Activated CD4-positive, alpha-beta T cell treated with anti-CD3 and anti-CD28 coated beads for 36 hours (primary cell): ENCODE measurements at regions not wholly inside any gene's neighbourhood (a gene's known extent, or its start where the extent isn't known, plus 50 kb on each side); places are given as distances from the start of the nearest gene placed in this dataset.

Source experiments
- ATAC-seq: fragments of 200-7000 bp; cut with Tn5 transposase; one replicate; pipeline ENCODE4 v1.10.0; 2021; ENCODE audit warnings: mild to moderate bottlenecking, moderate library complexity
- CTCF ChIA-PET: fragments of 350-600 bp; sonication (Branson Sonifier 250); formaldehyde crosslinking; loops from one replicate; lab custom pipeline; 2021; ENCODE audit warnings: antibody characterized with exemption; lab: Charles Lee
- POLR2A ChIA-PET: fragments of 350-600 bp; sonication (Branson Sonifier 250); formaldehyde crosslinking; loops from one replicate; lab custom pipeline; 2021; ENCODE audit warnings: antibody characterized with exemption, inconsistent platforms; lab: Charles Lee
- DNase-seq: peaks from one replicate; pipeline ENCODE4 v3.0.0-alpha.2; 2020
- H3K27ac Mint-ChIP-seq: one replicate; pipeline ENCODE4 v1.8.0; 2021; ENCODE audit warnings: mixed read lengths
- H3K27me3 Mint-ChIP-seq: one replicate; pipeline ENCODE4 v1.8.0; 2021; ENCODE audit warnings: mixed read lengths
- H3K36me3 Mint-ChIP-seq: one replicate; pipeline ENCODE4 v1.8.0; 2021; ENCODE audit warnings: low read depth, mixed read lengths
- H3K4me1 Mint-ChIP-seq: one replicate; pipeline ENCODE4 v1.8.0; 2021; ENCODE audit warnings: mixed read lengths
- H3K4me3 Mint-ChIP-seq: one replicate; pipeline ENCODE4 v1.8.0; 2021; ENCODE audit warnings: mild to moderate bottlenecking, moderate library complexity, mixed read lengths
- H3K9me3 Mint-ChIP-seq: one replicate; pipeline ENCODE4 v1.8.0; 2021; ENCODE audit warnings: low read depth, mixed read lengths
- intact Hi-C, 2 experiments: fragments of 100-400 bp; cut with DNase I in 1 of 2; cut with micrococcal nuclease in 1 of 2; formaldehyde crosslinking; loops; one replicate each; pipeline versions ENCODE4 v1.14.2 to v1.15.1; 2022 to 2024; cut with DNase I, micrococcal nuclease

GRCh38 chr1:10906866-10907519, 105.5 kb upstream of the TARDBP start:
- ChIA-PET CTCF (interaction anchor here (0.6 to 1.4 kb wide), 2 partner anchors 242 to 412 kb away, joined by 3 to 4 read pairs; no protein-coding TSS in a partner anchor), POLR2A (no interaction called here)
- ATAC-seq: no peak
- DNase-seq: no peak
- H3K4me1 Mint-ChIP-seq: peaks cover 20% of the 10 kb centered on the region
- no peaks in the 10 kb centered on the region for H3K9me3 Mint-ChIP-seq
- no peak overlapping the region for H3K4me3 Mint-ChIP-seq
- no peak overlapping the region for H3K27ac Mint-ChIP-seq
- no peaks in the 10 kb centered on the region for H3K36me3 Mint-ChIP-seq
- H3K27me3 Mint-ChIP-seq: no peaks in the 10 kb centered on the region
- intact Hi-C loops: no loop called here

DNA sequence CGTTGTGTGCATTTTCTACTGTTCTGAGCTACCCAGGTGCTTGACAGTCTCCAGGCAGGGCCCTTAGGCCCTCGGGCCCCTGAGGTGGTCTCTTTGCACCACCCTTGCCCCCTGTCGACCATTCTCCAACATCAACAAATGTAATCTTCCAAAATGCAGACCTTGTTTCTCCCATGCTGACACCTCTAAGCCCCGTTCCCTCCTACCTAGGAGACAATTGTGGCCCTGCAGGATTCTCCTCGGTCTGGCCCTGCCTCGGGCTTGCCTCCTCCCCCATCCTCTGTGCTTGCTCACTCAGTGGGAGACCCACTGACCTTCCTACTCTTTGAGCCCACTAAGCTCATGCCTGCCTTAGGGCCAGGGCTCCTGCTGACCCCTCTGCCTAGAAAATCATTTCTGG, 104.2 kb upstream of the TARDBP start:
- ChIA-PET POLR2A (no interaction called here), CTCF (interaction anchor here (0.7 to 1.4 kb wide), 2 partner anchors 135 to 413 kb away, joined by 3 to 4 read pairs; no protein-coding TSS in a partner anchor)
- no peak overlapping the region for H3K27ac Mint-ChIP-seq
- no peaks in the 10 kb centered on the region for H3K36me3 Mint-ChIP-seq
- H3K4me1 Mint-ChIP-seq: peaks cover 20% of the 10 kb centered on the region
- intact Hi-C loops: no loop called here
- no peak overlapping the region for H3K4me3 Mint-ChIP-seq
- DNase-seq: no peak
- no peak for ATAC-seq
- no peaks in the 10 kb centered on the region for H3K9me3 Mint-ChIP-seq
- peaks cover 2% of the 10 kb centered on the region for H3K27me3 Mint-ChIP-seq

GRCh38 chr1:10909697-10910680, 102.5 kb upstream of the TARDBP start:
- no peak overlapping the region for H3K4me3 Mint-ChIP-seq
- CTCF ChIA-PET: interaction anchor here (0.6 to 2.6 kb wide), 7 partner anchors 10 to 416 kb away, joined by 3 to 9 read pairs (median 3); no protein-coding TSS in a partner anchor
- H3K36me3 Mint-ChIP-seq: no peaks in the 10 kb centered on the region
- peak; percentile 83 for ATAC-seq
- no peaks in the 10 kb centered on the region for H3K9me3 Mint-ChIP-seq
- POLR2A ChIA-PET: no interaction called here
- peaks cover 7% of the 10 kb centered on the region for H3K27me3 Mint-ChIP-seq
- H3K4me1 Mint-ChIP-seq: peaks cover 4% of the 10 kb centered on the region
- peak; percentile 86 for DNase-seq
- intact Hi-C loops: loop anchor here in 1 of 2 experiments (1.0 to 2.0 kb wide), 3 partner anchors 217 to 415 kb away; no protein-coding TSS in a partner anchor
- H3K27ac Mint-ChIP-seq: no peak overlapping the region

DNA sequence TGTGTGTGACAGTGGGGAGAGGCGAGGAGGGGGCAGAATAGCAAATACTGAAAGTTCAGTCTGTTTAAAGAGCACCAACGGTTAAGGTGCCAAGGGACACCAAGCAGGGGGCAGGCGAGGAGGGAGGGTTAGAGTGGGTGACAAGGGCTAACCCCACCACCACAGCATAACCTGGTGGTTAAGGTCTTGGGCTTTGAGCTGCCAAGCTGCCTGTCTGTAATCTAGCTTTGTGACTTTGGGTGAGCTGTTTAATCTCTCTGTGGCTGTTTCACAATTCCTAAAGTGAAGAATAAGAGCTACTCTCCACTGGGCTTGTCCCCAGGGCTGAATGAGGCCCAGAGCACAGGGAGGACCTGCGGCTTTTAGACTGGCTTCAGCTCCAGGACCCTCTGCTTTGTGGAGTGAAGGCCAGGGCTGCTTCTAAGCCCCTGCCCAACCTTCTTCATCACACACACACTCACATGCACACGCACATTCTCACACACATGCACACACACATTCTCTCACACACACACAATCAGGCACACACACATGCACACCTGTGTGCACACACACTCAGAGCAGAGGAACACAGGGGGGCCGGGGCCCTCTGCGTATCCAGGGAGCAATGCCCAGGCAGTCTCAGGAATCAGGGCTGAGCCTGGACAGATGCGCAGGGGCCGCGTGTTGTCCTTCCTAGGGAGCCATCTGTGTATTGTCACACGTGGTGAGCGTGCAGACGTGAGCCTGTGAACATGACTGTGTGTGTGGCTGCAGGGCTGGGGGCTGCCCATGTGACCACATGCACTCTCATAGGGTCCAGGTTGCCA, 101.6 kb upstream of the TARDBP start:
- no peak for DNase-seq
- ChIA-PET POLR2A (no interaction called here), CTCF (interaction anchor here (0.8 to 2.6 kb wide), 3 partner anchors 9 to 401 kb away, joined by 3 to 9 read pairs (median 3); no protein-coding TSS in a partner anchor)
- ATAC-seq: no peak
- Mint-ChIP-seq H3K4me3 (no peak overlapping the region), H3K27me3 (peaks cover 7% of the 10 kb centered on the region), H3K4me1 (peaks cover under 1% of the 10 kb centered on the region), H3K36me3 (no peaks in the 10 kb centered on the region), H3K27ac (no peak overlapping the region), H3K9me3 (no peaks in the 10 kb centered on the region)
- intact Hi-C loops: loop anchor here in 1 of 2 experiments (1.0 to 2.0 kb wide), 3 partner anchors 218 to 416 kb away; no protein-coding TSS in a partner anchor

GRCh38 chr1:10911490-10912166, 100.8 kb upstream of the TARDBP start:
- Mint-ChIP-seq H3K27me3 (peaks cover 9% of the 10 kb centered on the region), H3K4me1 (peaks cover 8% of the 10 kb centered on the region), H3K9me3 (no peaks in the 10 kb centered on the region), H3K27ac (no peak overlapping the region), H3K36me3 (no peaks in the 10 kb centered on the region), H3K4me3 (no peak overlapping the region)
- ChIA-PET POLR2A (no interaction called here), CTCF (no interaction called here)
- intact Hi-C loops: loop anchor here in 1 of 2 experiments (2.0 kb wide), 1 partner anchor 219 kb away; no protein-coding TSS in a partner anchor
- DNase-seq: no peak
- no peak for ATAC-seq

GRCh38 chr1:10912441-10912840, 100.0 kb upstream of the TARDBP start:
- Mint-ChIP-seq H3K4me3 (no peak overlapping the region), H3K36me3 (no peaks in the 10 kb centered on the region), H3K27me3 (peaks cover 15% of the 10 kb centered on the region), H3K9me3 (no peaks in the 10 kb centered on the region), H3K4me1 (peaks cover 15% of the 10 kb centered on the region), H3K27ac (no peak overlapping the region)
- POLR2A ChIA-PET: no interaction called here
- DNase-seq: no peak
- no peak for ATAC-seq
- intact Hi-C loops: no loop called here
- CTCF ChIA-PET: no interaction called here

GRCh38 chr1:10914056-10914455, 98.4 kb upstream of the TARDBP start:
- ChIA-PET CTCF (interaction anchor here (0.8 to 1.1 kb wide), 2 partner anchors 398 to 419 kb away, joined by 3 to 4 read pairs; no protein-coding TSS in a partner anchor), POLR2A (no interaction called here)
- H3K9me3 Mint-ChIP-seq: no peaks in the 10 kb centered on the region
- ATAC-seq (no peak), DNase-seq (no peak)
- peaks cover 26% of the 10 kb centered on the region for H3K27me3 Mint-ChIP-seq
- no peak overlapping the region for H3K4me3 Mint-ChIP-seq
- intact Hi-C loops: no loop called here
- H3K27ac Mint-ChIP-seq: no peak overlapping the region
- H3K36me3 Mint-ChIP-seq: no peaks in the 10 kb centered on the region
- peaks cover 27% of the 10 kb centered on the region for H3K4me1 Mint-ChIP-seq

DNA sequence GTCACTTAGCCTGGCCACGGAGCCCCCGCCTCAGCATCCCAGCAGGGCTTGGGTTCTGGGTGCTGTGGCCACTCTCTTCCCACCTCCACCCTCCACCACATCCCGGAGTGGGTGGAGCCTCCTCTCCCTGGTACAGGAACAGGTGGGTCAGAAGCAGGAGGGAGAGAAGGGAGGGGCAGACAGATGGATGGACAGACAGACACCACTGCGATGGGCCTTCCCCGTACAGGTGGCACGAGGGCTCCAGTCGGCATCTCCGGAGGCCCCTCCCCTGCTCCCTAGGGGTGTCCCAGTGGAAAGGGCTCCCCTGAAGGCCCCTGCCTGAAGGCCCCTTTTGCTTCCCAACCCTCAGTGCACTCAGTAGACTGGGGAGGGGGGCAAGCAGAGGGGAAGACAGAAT, 96.9 kb upstream of the TARDBP start:
- intact Hi-C loops: no loop called here
- ChIA-PET CTCF (interaction anchor here (0.7 kb wide), 1 partner anchor 336 kb away, joined by 4 read pairs; no protein-coding TSS in a partner anchor), POLR2A (no interaction called here)
- Mint-ChIP-seq H3K4me3 (no peak overlapping the region), H3K27me3 (peaks cover 26% of the 10 kb centered on the region), H3K4me1 (peaks cover 27% of the 10 kb centered on the region), H3K27ac (no peak overlapping the region), H3K36me3 (no peaks in the 10 kb centered on the region), H3K9me3 (no peaks in the 10 kb centered on the region)
- DNase-seq (no peak), ATAC-seq (no peak)

- Mint-ChIP-seq H3K27ac (no peak overlapping the region), H3K4me3 (no peak overlapping the region), H3K27me3 (peaks cover 31% of the 10 kb centered on the region), H3K9me3 (no peaks in the 10 kb centered on the region), H3K36me3 (no peaks in the 10 kb centered on the region), H3K4me1 (peaks cover 27% of the 10 kb centered on the region)
- ATAC-seq (no peak), DNase-seq (no peak)
- intact Hi-C loops: no loop called here
- CTCF ChIA-PET: interaction anchor here (0.6 kb wide), 1 partner anchor 15 kb away, joined by 4 read pairs; no protein-coding TSS in a partner anchor
- POLR2A ChIA-PET: no interaction called here
Observed at GRCh38 chr1:10916311-10916710, 96.1 kb upstream of the TARDBP start.

GRCh38 chr1:10916991-10917390, 95.5 kb upstream of the TARDBP start:
- Mint-ChIP-seq H3K36me3 (no peaks in the 10 kb centered on the region), H3K27ac (no peak overlapping the region), H3K4me3 (no peak overlapping the region), H3K9me3 (no peaks in the 10 kb centered on the region), H3K27me3 (peaks cover 31% of the 10 kb centered on the region), H3K4me1 (peaks cover 29% of the 10 kb centered on the region)
- ChIA-PET POLR2A (no interaction called here), CTCF (interaction anchor here (0.6 kb wide), 1 partner anchor 15 kb away, joined by 4 read pairs; no protein-coding TSS in a partner anchor)
- intact Hi-C loops: no loop called here
- DNase-seq: no peak
- ATAC-seq: no peak
